A549 (cell line): ENCODE measurements at regions not wholly inside any gene's neighbourhood (a gene's known extent, or its start where the extent isn't known, plus 50 kb on each side); places are given as distances from the start of the nearest gene placed in this dataset.

Source experiments
- ATAC-seq, 2 experiments: fragments of 200-7000 bp in 1 of 2; fragments of >200 bp in 1 of 2; cut with Nextera tagmentation in 1 of 2; cut with Tn5 transposase in 1 of 2; 3 replicates each; pipeline versions ENCODE4 v1.8.0 to v1.9.1; 2018 to 2020; ENCODE audit warnings: mild to moderate bottlenecking in 1 of 2, moderate library complexity in 1 of 2
- CTCF ChIA-PET: fragments of 300-600 bp; sonication (Branson Sonifier 250); formaldehyde crosslinking; extraction: SDS; loops from one replicate; lab custom pipeline; 2021; ENCODE audit warnings: antibody characterized with exemption, inconsistent platforms; lab: Yijun Ruan, JAX
- POLR2A ChIA-PET: fragments of 350-600 bp; formaldehyde crosslinking; extraction: SDS; loops from one replicate; lab custom pipeline; 2021; ENCODE audit warnings: antibody characterized with exemption, inconsistent platforms; lab: Yijun Ruan, JAX
- DNase-seq, 2 experiments: peaks; one replicate each; pipeline versions ENCODE4 v3.0.0 to v3.0.0-alpha.2; 2011 to 2016; ENCODE audit warnings: low read depth in 1 of 2, low spot score in 1 of 2
- FAIRE-seq: peaks from 2 replicates; lab custom pipeline; 2011; peaks lifted over from hg19 to GRCh38; lab: Jason Lieb, UNC
- H3K27ac ChIP-seq, 2 experiments: fragments of >200 bp; sonication (Bioruptor Twin); formaldehyde crosslinking; 3 replicates each; pipeline ENCODE4 v1.5.1; 2016 to 2017
- H3K4me1 ChIP-seq: fragments of >200 bp; sonication (Bioruptor Twin); formaldehyde crosslinking; 3 replicates; pipeline ENCODE4 v1.6.1; 2016
- H3K4me2 ChIP-seq: fragments of >200 bp; sonication (Bioruptor Twin); formaldehyde crosslinking; 3 replicates; pipeline ENCODE4 v1.6.1; 2016
- H3K4me3 ChIP-seq: fragments of >200 bp; sonication (Bioruptor Twin); formaldehyde crosslinking; 3 replicates; pipeline ENCODE4 v1.5.1; 2016
- H3K9me3 ChIP-seq: fragments of >200 bp; sonication (Bioruptor Twin); formaldehyde crosslinking; 3 replicates; pipeline ENCODE4 v1.6.1; 2016
- BHLHE40 ChIP-seq: IDR thresholded peaks from 2 replicates; pipeline ENCODE4 v1.6.1; 2012; ENCODE audit warnings: low read depth, low read length, inconsistent platforms
- CBX2 ChIP-seq: fragments of 200-600 bp; sonication (generic); IDR thresholded peaks from 2 replicates; pipeline ENCODE4 v1.6.1; 2016; ENCODE audit warnings: low read depth, mild to moderate bottlenecking, borderline replicate concordance
- CBX8 ChIP-seq: fragments of 200-600 bp; sonication (generic); IDR thresholded peaks from 2 replicates; pipeline ENCODE4 v1.6.1; 2016
- CEBPB ChIP-seq, 2 experiments: fragments of >200 bp in 1 of 2; sonication (Bioruptor Twin) in 1 of 2; formaldehyde crosslinking in 1 of 2; IDR thresholded peaks; 2 replicates each; pipeline ENCODE4 v1.6.1; 2012 to 2016
- EHMT2 ChIP-seq: fragments of 200-600 bp; sonication (generic); IDR thresholded peaks from 2 replicates; pipeline ENCODE4 v1.6.1; 2016; ENCODE audit warnings: antibody characterized with exemption, low read depth, mild to moderate bottlenecking, moderate library complexity
- ESRRA ChIP-seq: fragments of 150-350 bp; IDR thresholded peaks from 2 replicates; pipeline ENCODE4 v1.6.1; 2014; ENCODE audit warnings: mild to moderate bottlenecking, low read length, borderline replicate concordance
- FOXS1 ChIP-seq: fragments of 250-450 bp; sonication (Bioruptor Pico); IDR thresholded peaks from 2 replicates; pipeline ENCODE4 v1.5.0; 2020; ENCODE audit warnings: mild to moderate bottlenecking, moderate library complexity
- HEYL ChIP-seq: fragments of 250-450 bp; sonication (Bioruptor Pico); IDR thresholded peaks from 2 replicates; pipeline ENCODE4 v1.8.0; 2021; ENCODE audit warnings: mild to moderate bottlenecking, moderate library complexity
- HOXB13 ChIP-seq: fragments of 250-450 bp; sonication (Bioruptor Pico); IDR thresholded peaks from 2 replicates; pipeline ENCODE4 v1.5.0; 2020; ENCODE audit warnings: low read depth, mild to moderate bottlenecking, moderate library complexity
- HOXB5 ChIP-seq: fragments of 250-450 bp; sonication (Bioruptor Pico); IDR thresholded peaks from 2 replicates; pipeline ENCODE4 v1.5.0; 2020; ENCODE audit warnings: mild to moderate bottlenecking, moderate library complexity
- KDM1A ChIP-seq: fragments of 200-600 bp; sonication (generic); IDR thresholded peaks from 2 replicates; pipeline ENCODE4 v1.6.1; 2016; ENCODE audit warnings: low read depth, mild to moderate bottlenecking
- MAFK ChIP-seq: fragments of 450-650 bp; IDR thresholded peaks from 2 replicates; pipeline ENCODE4 v1.6.1; 2014; ENCODE audit not compliant: partially characterized antibody
- NPAS2 ChIP-seq: fragments of 250-450 bp; sonication (Bioruptor Pico); IDR thresholded peaks from 2 replicates; pipeline ENCODE4 v1.8.0; 2022; ENCODE audit warnings: mild to moderate bottlenecking, moderate library complexity, borderline replicate concordance
- NR3C1 ChIP-seq: fragments of >200 bp; sonication (Bioruptor Twin); formaldehyde crosslinking; IDR thresholded peaks from 3 replicates; pipeline ENCODE4 v1.6.1; 2017
- POLR2A ChIP-seq: IDR thresholded peaks from 2 replicates; pipeline ENCODE4 v1.6.1; 2012; ENCODE audit warnings: mild to moderate bottlenecking, low read length
- RCOR1 ChIP-seq: fragments of 150-350 bp; IDR thresholded peaks from 2 replicates; pipeline ENCODE4 v1.6.1; 2014; ENCODE audit warnings: antibody characterized with exemption, low read length, low read depth
- RNF2 ChIP-seq: fragments of 200-600 bp; sonication (generic); IDR thresholded peaks from 2 replicates; pipeline ENCODE4 v1.6.1; 2016; ENCODE audit warnings: low read depth, mild to moderate bottlenecking, antibody characterized with exemption, moderate library complexity, borderline replicate concordance
- SMC3 ChIP-seq: fragments of >200 bp; sonication (Bioruptor Twin); formaldehyde crosslinking; IDR thresholded peaks from 3 replicates; pipeline ENCODE4 v1.6.1; 2018; ENCODE audit warnings: inconsistent platforms
- SREBF2 ChIP-seq: fragments of 450-650 bp; IDR thresholded peaks from 2 replicates; pipeline ENCODE4 v1.6.1; 2014; ENCODE audit warnings: mild to moderate bottlenecking, moderate library complexity
- TP53 ChIP-seq: fragments of 250-450 bp; sonication (Bioruptor Pico); IDR thresholded peaks from 2 replicates; pipeline ENCODE4 v1.5.0; 2021; ENCODE audit warnings: mild to moderate bottlenecking, moderate library complexity
- ZFP36 ChIP-seq: fragments of 450-650 bp; IDR thresholded peaks from 2 replicates; pipeline ENCODE4 v1.6.1; 2014; ENCODE audit warnings: borderline replicate concordance; ENCODE audit not compliant: partially characterized antibody
- ZNF302 ChIP-seq: fragments of 250-450 bp; sonication (Bioruptor Pico); IDR thresholded peaks from 2 replicates; pipeline ENCODE4 v1.9.0; 2021; ENCODE audit warnings: inconsistent platforms, mild to moderate bottlenecking, moderate library complexity
- WGBS: methylation state at CpG from one replicate; pipeline ENCODE4 v1.1.6; 2017; ENCODE audit errors: missing lambda C conversion rate; 5-methylcytosine and 5-hydroxymethylcytosine counted together
- TF ChIP-seq, protein P1 (sequence below): fragments of >200 bp; sonication (Bioruptor Twin); formaldehyde crosslinking; IDR thresholded peaks from 3 replicates; pipeline ENCODE4 v1.5.1; 2016
- TF ChIP-seq, protein P2 (sequence below): fragments of >200 bp; sonication (Bioruptor Twin); formaldehyde crosslinking; IDR thresholded peaks from 2 replicates; pipeline ENCODE4 v1.6.1; 2016
- TF ChIP-seq, protein P3 (sequence below): fragments of 250-450 bp; sonication (Bioruptor Pico); IDR thresholded peaks from 2 replicates; pipeline ENCODE4 v1.5.0; 2021; ENCODE audit warnings: mild to moderate bottlenecking, moderate library complexity, borderline replicate concordance
- TF ChIP-seq, protein P4 (sequence below): IDR thresholded peaks from 2 replicates; pipeline ENCODE4 v1.6.1; 2012
- TF ChIP-seq, protein P5 (sequence below): fragments of 150-350 bp; IDR thresholded peaks from 2 replicates; pipeline ENCODE4 v1.6.1; 2014; ENCODE audit warnings: low read depth, mild to moderate bottlenecking, low read length
- TF ChIP-seq, protein P6 (sequence below): fragments of 250-450 bp; sonication (Bioruptor Pico); IDR thresholded peaks from 2 replicates; pipeline ENCODE4 v1.5.0; 2020; ENCODE audit warnings: low read depth, mild to moderate bottlenecking, moderate library complexity

DNA sequence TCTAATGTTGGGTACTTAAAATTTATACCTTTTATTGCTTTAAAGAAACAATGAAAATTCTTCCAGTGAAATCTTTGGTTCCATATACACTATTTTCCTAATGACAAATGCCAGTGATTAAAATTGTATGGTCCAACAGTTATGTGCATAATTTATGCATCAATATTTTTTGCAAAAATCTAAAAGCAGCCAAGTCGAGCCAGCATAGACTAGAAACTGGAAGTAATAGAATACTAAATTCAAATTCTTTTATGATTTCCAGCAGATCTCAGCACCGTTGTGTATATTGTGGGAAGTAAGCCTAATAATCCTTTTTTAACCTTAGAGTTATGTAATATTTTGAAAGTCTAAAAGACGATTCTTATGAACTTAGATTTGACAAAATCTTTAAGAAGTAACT is 652.0 kb upstream of the GOLIM4 start:
- ATAC-seq = no peak
- Histone ChIP-seq H3K4me1 (no peaks in the 10 kb centered on the region), H3K9me3 (no peaks in the 10 kb centered on the region)
- whole genome bisulfite sequencing = under 1% methylated on average over 3 of the region's 3 CpGs
- no peak for TF ChIP-seq MAFK
- TF ChIP-seq TP53 (CRISPR knock-in tag) = no peak
- TF ChIP-seq, protein P1, sequence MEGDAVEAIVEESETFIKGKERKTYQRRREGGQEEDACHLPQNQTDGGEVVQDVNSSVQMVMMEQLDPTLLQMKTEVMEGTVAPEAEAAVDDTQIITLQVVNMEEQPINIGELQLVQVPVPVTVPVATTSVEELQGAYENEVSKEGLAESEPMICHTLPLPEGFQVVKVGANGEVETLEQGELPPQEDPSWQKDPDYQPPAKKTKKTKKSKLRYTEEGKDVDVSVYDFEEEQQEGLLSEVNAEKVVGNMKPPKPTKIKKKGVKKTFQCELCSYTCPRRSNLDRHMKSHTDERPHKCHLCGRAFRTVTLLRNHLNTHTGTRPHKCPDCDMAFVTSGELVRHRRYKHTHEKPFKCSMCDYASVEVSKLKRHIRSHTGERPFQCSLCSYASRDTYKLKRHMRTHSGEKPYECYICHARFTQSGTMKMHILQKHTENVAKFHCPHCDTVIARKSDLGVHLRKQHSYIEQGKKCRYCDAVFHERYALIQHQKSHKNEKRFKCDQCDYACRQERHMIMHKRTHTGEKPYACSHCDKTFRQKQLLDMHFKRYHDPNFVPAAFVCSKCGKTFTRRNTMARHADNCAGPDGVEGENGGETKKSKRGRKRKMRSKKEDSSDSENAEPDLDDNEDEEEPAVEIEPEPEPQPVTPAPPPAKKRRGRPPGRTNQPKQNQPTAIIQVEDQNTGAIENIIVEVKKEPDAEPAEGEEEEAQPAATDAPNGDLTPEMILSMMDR = no peak
- no peak for TF ChIP-seq HEYL (CRISPR knock-in tag)
- TF ChIP-seq, protein P2, sequence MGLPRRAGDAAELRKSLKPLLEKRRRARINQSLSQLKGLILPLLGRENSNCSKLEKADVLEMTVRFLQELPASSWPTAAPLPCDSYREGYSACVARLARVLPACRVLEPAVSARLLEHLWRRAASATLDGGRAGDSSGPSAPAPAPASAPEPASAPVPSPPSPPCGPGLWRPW = no peak
- no peak for TF ChIP-seq SREBF2
- no peak for TF ChIP-seq CEBPB (IDR thresholded peaks at IDR 0.05)
- TF ChIP-seq NPAS2 (CRISPR knock-in tag) = no peak
- no peak for TF ChIP-seq ZFP36
- no peak for TF ChIP-seq RCOR1
- TF ChIP-seq CBX8 = no peak
- TF ChIP-seq KDM1A = no peak
- no peak for TF ChIP-seq CBX2
- no peak for TF ChIP-seq HOXB13 (CRISPR knock-in tag)
- TF ChIP-seq, protein P3, sequence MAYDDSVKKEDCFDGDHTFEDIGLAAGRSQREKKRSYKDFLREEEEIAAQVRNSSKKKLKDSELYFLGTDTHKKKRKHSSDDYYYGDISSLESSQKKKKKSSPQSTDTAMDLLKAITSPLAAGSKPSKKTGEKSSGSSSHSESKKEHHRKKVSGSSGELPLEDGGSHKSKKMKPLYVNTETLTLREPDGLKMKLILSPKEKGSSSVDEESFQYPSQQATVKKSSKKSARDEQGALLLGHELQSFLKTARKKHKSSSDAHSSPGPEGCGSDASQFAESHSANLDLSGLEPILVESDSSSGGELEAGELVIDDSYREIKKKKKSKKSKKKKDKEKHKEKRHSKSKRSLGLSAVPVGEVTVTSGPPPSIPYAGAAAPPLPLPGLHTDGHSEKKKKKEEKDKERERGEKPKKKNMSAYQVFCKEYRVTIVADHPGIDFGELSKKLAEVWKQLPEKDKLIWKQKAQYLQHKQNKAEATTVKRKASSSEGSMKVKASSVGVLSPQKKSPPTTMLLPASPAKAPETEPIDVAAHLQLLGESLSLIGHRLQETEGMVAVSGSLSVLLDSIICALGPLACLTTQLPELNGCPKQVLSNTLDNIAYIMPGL (CRISPR knock-in tag) = no peak
- no peak for TF ChIP-seq ZNF302 (CRISPR knock-in tag)
- TF ChIP-seq, protein P4, sequence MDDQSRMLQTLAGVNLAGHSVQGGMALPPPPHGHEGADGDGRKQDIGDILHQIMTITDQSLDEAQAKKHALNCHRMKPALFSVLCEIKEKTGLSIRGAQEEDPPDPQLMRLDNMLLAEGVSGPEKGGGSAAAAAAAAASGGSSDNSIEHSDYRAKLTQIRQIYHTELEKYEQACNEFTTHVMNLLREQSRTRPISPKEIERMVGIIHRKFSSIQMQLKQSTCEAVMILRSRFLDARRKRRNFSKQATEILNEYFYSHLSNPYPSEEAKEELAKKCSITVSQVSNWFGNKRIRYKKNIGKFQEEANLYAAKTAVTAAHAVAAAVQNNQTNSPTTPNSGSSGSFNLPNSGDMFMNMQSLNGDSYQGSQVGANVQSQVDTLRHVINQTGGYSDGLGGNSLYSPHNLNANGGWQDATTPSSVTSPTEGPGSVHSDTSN = no peak
- no peak for TF ChIP-seq EHMT2
- TF ChIP-seq, all 56 proteins: peak for 0
- no peak for FAIRE-seq
- POLR2A ChIA-PET = no interaction called here
- Histone ChIP-seq H3K4me2 (no peak overlapping the region), H3K4me3 (no peak overlapping the region), H3K27ac (no peak overlapping the region)
- CTCF ChIA-PET = no interaction called here
- no peak for DNase-seq

DNA sequence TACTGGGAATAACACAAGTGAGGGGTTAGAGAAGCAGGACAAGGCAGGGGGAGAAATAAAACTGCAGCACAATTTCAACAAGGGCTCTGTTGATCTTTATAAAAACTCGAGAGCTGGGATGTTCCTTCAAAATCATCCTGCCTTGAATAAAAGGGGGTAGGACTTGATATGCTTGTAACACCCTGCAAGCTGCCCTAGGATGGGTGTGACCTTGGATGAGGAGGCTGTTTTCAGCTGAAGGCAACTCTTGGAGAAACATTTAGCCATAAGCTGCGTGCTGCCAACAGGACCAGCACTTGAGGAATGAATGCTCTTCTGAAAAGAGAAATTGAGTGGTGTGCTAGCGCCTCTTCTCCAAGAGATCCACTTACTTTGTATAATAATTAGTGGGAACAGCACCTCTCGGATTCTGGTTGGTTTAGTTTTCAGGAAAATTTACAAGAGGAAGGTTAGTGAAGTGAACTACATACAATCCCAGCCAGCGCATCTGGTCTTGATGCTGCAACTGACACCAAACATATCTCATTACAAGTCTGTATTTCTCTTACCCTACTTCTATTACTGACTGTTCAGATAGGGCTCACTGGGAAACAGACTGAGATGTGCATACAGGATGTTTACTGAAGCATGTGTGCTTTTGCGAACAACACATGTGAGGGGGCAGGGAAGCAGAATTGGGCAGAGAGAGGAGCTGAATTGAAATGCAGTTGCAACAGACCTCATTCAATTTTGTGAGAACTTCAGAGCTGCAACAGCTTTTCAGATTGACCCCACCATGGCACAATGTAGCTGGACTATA is 643.0 kb upstream of the GOLIM4 start:
- no peak overlapping the region for H3K4me2 ChIP-seq
- no peaks in the 10 kb centered on the region for H3K9me3 ChIP-seq
- no peak for FAIRE-seq
- CTCF ChIA-PET = no interaction called here
- TF ChIP-seq RCOR1 (no peak), NPAS2 (CRISPR knock-in tag) (no peak), BHLHE40 (no peak), NR3C1 (no peak), KDM1A (no peak), CBX2 (no peak), CEBPB (IDR thresholded peaks at IDR 0.05) (no peak), HOXB5 (CRISPR knock-in tag) (no peak), FOXS1 (CRISPR knock-in tag) (no peak), ESRRA (no peak), RNF2 (no peak), SMC3 (no peak), POLR2A (no peak), HEYL (CRISPR knock-in tag) (no peak)
- TF ChIP-seq, protein P5, sequence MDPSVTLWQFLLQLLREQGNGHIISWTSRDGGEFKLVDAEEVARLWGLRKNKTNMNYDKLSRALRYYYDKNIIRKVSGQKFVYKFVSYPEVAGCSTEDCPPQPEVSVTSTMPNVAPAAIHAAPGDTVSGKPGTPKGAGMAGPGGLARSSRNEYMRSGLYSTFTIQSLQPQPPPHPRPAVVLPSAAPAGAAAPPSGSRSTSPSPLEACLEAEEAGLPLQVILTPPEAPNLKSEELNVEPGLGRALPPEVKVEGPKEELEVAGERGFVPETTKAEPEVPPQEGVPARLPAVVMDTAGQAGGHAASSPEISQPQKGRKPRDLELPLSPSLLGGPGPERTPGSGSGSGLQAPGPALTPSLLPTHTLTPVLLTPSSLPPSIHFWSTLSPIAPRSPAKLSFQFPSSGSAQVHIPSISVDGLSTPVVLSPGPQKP = no peak
- TF ChIP-seq, protein P6, sequence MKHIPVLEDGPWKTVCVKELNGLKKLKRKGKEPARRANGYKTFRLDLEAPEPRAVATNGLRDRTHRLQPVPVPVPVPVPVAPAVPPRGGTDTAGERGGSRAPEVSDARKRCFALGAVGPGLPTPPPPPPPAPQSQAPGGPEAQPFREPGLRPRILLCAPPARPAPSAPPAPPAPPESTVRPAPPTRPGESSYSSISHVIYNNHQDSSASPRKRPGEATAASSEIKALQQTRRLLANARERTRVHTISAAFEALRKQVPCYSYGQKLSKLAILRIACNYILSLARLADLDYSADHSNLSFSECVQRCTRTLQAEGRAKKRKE = no peak
- POLR2A ChIA-PET = no interaction called here
- ATAC-seq = no peak
- no peak overlapping the region for H3K27ac ChIP-seq
- H3K4me1 ChIP-seq = no peaks in the 10 kb centered on the region
- no peak for DNase-seq
- 24% methylated on average over 6 of the region's 6 CpGs for WGBS
- no peak overlapping the region for H3K4me3 ChIP-seq
